ENCODE measurements at regions not wholly inside any gene's neighbourhood (a gene's known extent, or its start where the extent isn't known, plus 50 kb on each side); places are given as distances from the start of the nearest gene placed in this dataset.

GRCh38 chr2:210818473-210818872, 262.1 kb downstream of the CPS1 start:
- DNase-seq: no peak
- FAIRE-seq: no peak
- no peaks in the 10 kb centered on the region for H3K36me3 ChIP-seq
- H3K9me3 ChIP-seq: no peaks in the 10 kb centered on the region
- no peak overlapping the region for H3K4me3 ChIP-seq
- TF ChIP-seq, protein P1, sequence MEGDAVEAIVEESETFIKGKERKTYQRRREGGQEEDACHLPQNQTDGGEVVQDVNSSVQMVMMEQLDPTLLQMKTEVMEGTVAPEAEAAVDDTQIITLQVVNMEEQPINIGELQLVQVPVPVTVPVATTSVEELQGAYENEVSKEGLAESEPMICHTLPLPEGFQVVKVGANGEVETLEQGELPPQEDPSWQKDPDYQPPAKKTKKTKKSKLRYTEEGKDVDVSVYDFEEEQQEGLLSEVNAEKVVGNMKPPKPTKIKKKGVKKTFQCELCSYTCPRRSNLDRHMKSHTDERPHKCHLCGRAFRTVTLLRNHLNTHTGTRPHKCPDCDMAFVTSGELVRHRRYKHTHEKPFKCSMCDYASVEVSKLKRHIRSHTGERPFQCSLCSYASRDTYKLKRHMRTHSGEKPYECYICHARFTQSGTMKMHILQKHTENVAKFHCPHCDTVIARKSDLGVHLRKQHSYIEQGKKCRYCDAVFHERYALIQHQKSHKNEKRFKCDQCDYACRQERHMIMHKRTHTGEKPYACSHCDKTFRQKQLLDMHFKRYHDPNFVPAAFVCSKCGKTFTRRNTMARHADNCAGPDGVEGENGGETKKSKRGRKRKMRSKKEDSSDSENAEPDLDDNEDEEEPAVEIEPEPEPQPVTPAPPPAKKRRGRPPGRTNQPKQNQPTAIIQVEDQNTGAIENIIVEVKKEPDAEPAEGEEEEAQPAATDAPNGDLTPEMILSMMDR (IDR thresholded peaks at IDR 0.05): no peak
- intact Hi-C loops (cut with DNase I): no loop called here
- no peaks in the 10 kb centered on the region for H3K27me3 ChIP-seq
- no peak for ATAC-seq
- H3K4me1 ChIP-seq: no peaks in the 10 kb centered on the region
- 47 to 51% methylated on average over 3 of the region's 3 CpGs for WGBS, 2 donors
- H3K27ac ChIP-seq: no peak overlapping the region

GRCh38 chr2:210833403-210833802, 277.0 kb downstream of the CPS1 start:
- DNase-seq (no peak), ATAC-seq (no peak), FAIRE-seq (no peak)
- Histone ChIP-seq H3K4me3 (no peak overlapping the region), H3K27ac (no peak overlapping the region), H3K9me3 (no peaks in the 10 kb centered on the region), H3K36me3 (no peaks in the 10 kb centered on the region), H3K4me1 (no peaks in the 10 kb centered on the region), H3K27me3 (no peaks in the 10 kb centered on the region)
- TF ChIP-seq, protein P1 (IDR thresholded peaks at IDR 0.05): no peak
- intact Hi-C loops (cut with DNase I): no loop called here

DNA sequence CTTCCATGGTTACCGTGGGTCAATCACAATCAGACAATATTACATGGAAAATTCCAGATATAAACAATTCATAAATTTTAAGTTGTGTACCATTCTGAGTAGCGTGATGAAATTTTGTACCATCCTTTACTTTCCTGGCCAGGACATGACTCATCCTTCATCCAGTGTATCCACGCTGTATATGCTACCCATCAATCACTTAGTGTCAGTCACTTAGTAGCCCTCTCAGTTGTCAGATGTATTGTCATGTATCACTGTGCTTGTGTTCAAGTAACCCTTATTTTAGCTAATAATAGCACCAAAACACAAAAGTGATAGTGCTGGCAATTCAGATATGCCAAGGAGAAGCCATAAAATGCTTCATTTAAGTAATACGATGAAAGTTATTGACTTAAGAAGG, 282.6 kb downstream of the CPS1 start:
- WGBS, 2 donors: 81 to 86% methylated on average over 4 of the region's 4 CpGs
- H3K36me3 ChIP-seq: no peaks in the 10 kb centered on the region
- no peak for FAIRE-seq
- TF ChIP-seq, protein P1 (IDR thresholded peaks at IDR 0.05): no peak
- H3K27ac ChIP-seq: no peak overlapping the region
- ATAC-seq: no peak
- H3K27me3 ChIP-seq: no peaks in the 10 kb centered on the region
- no peaks in the 10 kb centered on the region for H3K9me3 ChIP-seq
- no peak overlapping the region for H3K4me3 ChIP-seq
- DNase-seq: no peak
- H3K4me1 ChIP-seq: no peaks in the 10 kb centered on the region
- intact Hi-C loops (cut with DNase I): no loop called here

DNA sequence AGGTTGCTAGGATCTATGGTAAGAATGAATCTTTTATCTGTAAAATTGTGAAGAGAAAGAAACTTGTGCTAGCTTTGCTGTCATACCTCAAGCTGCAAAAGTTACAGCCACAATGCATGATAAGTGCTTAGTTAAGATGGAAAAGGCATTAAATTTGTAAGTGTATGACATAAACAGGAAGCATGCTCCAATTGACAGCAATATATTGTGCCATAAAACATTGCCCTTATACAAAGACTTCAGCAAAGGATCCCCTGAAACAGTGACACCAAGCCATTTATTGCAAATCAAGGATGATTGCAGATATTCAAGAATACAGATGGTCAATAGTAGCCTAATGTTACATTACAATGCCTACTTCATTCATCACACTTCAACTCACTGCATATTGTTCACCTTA, 283.1 kb downstream of the CPS1 start:
- Histone ChIP-seq H3K4me3 (no peak overlapping the region), H3K36me3 (no peaks in the 10 kb centered on the region), H3K27ac (no peak overlapping the region), H3K4me1 (no peaks in the 10 kb centered on the region), H3K27me3 (no peaks in the 10 kb centered on the region), H3K9me3 (no peaks in the 10 kb centered on the region)
- no peak for ATAC-seq
- intact Hi-C loops (cut with DNase I): no loop called here
- FAIRE-seq: no peak
- DNase-seq: no peak
- TF ChIP-seq, protein P1 (IDR thresholded peaks at IDR 0.05): no peak

DNA sequence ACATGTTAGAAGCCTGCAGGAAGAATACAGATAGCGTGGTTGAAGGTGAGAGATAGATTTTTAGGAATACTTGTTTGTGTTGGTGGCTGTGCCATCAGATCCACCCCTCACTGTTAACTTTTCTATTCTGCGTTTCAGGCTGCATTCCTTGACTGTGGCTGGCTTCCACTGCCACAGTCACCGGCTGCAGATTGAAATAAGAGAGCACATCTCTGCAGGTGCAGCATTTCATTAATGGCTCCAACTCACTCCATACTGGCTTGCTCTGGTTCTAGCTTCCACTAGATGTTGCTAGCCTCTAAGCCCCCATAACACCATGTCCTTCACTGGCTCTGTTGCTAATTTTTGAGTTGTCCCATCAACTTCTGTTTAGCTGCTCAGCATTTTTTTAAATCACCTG, 286.5 kb downstream of the CPS1 start:
- H3K4me1 ChIP-seq: no peaks in the 10 kb centered on the region
- FAIRE-seq (no peak), ATAC-seq (no peak), DNase-seq (no peak)
- H3K27me3 ChIP-seq: no peaks in the 10 kb centered on the region
- H3K4me3 ChIP-seq: no peak overlapping the region
- no peaks in the 10 kb centered on the region for H3K36me3 ChIP-seq
- intact Hi-C loops (cut with DNase I): no loop called here
- WGBS, 2 donors: 58 to 68% methylated on average over 3 of the region's 3 CpGs
- H3K27ac ChIP-seq: no peak overlapping the region
- no peaks in the 10 kb centered on the region for H3K9me3 ChIP-seq
- TF ChIP-seq, protein P1 (IDR thresholded peaks at IDR 0.05): no peak
